NCI-H1694 treated with DMSO at 0.1 percent for 48 hours (cell line): ENCODE measurements at regions not wholly inside any gene's neighbourhood (a gene's known extent, or its start where the extent isn't known, plus 50 kb on each side); places are given as distances from the start of the nearest gene placed in this dataset.
A peak's percentile ranks its signal among the peaks of the same experiment; 100 is the strongest.

Experiments
- DNase-seq: peaks from one replicate; lab custom pipeline; 2025; lab: John Stamatoyannopoulos, UW

- DNase-seq = no peak
Measured at GRCh38 chr18:8969639-8970390, 132.7 kb upstream of the NDUFV2 start.

DNA sequence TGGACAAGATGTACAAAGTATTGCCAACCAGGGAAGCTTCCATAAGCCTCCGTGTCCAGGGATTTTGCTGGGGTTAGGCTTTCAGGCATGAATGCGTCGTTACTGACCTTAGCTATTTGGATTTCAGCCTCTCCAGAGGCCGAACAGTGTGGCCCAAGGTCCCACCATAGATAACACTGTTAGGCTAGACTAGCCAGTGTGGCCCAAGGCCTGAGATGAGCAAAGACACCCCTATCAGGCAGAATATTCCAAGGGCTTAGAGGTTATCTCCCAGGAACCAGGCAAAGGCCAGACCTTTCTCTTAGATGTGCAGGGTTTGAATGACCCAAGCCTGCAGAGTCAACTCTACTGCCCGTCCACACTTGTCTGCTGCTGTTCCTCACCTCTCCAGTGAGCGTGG lies 131.7 kb upstream of the NDUFV2 start:
- no peak for DNase-seq

- no peak for DNase-seq
Measured at GRCh38 chr18:8972116-8972515, 130.4 kb upstream of the NDUFV2 start.

DNA sequence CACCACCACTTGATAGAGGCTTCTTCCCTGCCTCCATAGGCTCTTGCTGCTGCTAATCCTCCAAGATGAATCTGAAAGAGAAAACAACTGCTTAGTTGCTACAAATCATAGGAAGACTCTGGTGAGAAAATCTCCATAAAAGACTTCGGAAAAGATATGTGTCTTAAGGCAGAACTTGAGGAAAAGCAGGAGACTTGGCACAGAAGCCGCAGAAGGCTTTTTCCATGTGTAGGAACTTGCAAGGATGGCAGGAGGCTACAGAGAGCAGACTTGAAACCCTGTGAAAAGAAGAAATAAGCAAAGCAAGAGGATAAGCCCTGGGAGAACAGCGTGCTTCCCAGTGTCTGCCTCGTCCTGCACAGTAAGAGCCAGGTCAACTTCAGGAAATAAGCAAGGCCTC lies 128.2 kb upstream of the NDUFV2 start:
- DNase-seq = no peak

DNA sequence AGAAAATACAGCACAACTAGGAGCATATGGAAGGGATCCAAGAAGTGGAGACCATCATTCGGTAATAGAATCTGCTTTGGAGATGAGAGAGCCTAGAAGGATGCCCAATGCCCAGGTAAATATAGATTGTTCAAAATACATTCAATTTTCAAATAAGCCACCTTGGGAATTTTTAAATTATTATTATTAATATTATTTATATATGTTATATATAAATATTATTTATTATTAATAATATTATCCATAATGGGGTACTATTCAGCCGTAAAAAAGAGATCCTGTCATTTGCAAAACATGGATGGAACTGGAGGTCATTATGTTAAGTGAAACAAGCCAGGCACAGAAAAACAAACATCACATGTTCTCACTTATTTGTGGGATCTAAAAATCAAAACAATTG lies 127.8 kb upstream of the NDUFV2 start:
- DNase-seq = no peak

DNA sequence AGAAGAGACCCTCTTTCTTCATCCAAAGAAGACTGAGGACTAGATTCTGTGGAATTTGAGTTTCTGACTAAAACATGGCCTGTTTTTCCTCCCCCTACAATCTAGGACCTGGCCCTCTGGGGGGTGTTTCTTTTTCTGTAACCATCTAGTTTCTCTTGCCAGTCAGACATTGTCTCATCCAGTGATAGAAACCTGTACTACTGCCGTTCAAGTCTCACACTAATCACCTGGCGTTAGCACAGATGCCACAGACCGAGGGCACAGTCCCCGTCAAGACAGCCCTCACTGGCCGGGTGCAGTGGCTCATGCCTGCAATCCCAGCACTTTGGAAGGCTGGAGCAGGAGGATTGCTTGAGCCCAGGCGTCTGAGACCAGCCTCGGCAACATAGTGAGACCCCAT lies 126.9 kb upstream of the NDUFV2 start:
- no peak for DNase-seq

DNA sequence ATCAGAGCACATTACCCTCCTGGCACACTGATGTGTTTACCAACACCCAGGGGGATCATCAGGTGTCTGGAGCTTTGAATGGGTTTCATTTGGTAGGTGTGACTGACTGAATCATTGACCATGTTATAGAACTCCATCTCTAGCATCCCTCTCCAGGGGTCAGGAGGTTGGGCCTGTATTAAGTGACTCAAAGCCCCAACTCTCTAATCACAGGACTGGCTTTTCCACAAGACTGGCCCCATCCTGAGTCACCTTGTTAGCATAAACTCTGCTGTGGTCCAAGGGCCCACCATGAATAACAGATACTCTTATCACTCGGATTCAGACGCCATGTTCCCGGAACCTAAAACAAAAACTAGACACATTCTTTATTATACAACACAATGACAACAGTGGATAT lies 125.9 kb upstream of the NDUFV2 start:
- no peak for DNase-seq

DNA sequence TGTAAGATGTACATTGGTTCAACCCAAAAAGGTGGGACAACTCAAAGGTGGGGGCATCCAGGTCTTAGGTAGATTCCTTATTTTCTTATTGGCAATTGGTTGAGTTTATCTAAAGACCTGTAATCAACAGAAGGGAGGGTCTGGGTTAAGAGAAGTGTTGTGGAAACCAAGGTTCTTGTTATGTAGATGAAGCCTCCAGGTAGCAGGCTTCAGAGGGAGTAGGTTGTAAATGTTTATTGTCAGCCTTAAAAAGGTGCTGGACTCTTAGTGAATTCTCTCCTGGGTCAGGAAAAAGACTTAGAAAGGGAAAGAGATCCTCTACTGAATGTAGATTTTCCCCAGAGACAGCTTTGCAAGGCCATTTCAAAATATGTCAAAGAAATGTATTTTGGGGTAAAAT lies 125.3 kb upstream of the NDUFV2 start:
- DNase-seq = no peak

DNA sequence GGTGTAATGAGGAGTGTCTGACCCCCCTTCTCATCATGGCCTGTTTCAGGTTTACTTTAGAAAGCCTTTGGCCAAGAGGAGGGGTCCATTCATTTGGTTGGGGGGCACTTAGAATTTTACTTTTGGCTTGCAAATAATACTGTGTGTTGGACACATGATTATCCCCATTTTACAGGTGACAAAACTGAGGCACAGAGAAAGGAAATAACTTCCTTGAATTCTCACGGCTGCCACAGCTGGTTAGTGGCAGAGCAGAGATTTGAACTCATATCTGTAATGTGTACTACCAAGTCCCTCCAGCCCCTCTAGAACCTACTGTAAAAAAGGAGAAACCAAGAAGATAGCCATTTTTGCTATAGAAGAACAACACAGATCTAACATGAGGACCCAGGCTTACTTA lies 124.8 kb upstream of the NDUFV2 start:
- DNase-seq = no peak

GRCh38 chr18:8978394-8978793 lies 124.1 kb upstream of the NDUFV2 start:
- DNase-seq = no peak

DNA sequence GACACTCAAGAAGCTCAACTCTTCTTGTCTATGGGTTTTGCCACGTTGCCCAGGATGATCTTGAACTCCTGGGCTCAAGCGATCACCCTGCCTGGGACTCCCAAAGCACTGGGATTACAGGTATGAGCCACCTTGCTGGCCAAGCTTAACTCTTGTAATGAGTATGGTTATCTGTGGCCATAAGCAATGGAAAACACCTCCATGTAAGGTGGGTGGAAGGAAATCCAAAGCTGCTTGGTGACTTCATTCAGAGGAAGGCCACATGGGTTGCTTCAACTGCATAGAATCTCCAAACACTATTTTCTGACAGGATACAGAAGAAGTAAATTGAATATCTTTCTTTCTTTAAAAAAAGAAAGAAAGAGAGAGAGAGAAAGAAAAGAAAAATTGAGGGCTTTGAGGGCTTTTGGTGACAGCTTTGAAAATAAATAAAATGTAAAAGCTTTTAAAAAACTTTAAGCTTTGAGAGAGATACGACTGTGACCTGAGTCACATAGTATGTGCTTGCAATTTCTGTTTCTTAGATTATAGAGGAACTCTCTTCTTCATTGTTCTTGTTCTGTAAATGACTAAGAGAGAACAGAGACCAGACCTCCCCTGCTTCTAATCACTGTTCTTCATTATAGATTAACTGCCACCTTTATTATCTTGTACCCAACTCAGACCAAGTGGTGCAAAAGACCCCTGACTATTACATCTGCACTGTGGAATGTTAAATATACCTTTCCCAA lies 123.1 kb upstream of the NDUFV2 start:
- DNase-seq = no peak

DNA sequence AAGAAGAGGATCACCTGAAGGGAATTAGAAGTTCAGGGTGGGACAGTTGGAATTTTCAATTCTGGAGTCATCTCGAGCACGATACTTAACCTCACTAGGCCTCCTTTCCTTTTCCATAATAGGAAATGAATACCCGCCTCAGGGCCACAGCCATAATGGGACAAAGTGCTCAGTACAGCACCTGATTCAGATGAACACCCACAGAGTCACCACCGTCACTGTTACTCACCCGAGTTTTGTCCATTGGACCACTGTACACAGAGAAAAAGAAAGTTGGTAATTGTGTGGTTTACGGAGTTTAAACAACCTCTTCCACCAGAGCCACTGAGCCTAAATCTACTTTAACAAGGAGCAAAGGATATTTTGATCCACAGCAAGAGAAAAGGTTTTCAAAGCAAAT lies 122.0 kb upstream of the NDUFV2 start:
- DNase-seq = no peak

DNA sequence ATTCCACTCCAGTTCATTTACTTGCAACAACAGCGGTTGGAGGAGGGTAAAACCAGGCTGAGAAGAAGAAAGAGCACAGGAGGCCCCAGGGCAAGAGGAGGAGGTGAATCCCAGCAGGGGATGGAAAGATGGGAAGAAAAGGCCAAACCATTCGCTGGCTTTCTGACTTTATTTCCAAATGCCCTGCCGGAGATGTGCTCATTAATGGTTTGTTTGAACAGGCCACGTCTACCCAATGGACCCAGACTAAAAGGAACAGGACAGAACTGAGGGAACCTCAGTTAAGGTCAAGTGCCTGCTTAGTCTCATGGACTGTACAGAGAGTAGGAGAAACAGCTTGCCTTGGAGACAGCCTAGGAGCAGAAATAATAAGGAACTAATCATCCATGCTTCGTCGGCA lies 121.6 kb upstream of the NDUFV2 start:
- DNase-seq = no peak

- DNase-seq = peak; percentile 92
Measured at GRCh38 chr18:8982416-8983183, 119.9 kb upstream of the NDUFV2 start.

- DNase-seq = no peak
Measured at GRCh38 chr18:8983195-8983594, 119.3 kb upstream of the NDUFV2 start.

DNA sequence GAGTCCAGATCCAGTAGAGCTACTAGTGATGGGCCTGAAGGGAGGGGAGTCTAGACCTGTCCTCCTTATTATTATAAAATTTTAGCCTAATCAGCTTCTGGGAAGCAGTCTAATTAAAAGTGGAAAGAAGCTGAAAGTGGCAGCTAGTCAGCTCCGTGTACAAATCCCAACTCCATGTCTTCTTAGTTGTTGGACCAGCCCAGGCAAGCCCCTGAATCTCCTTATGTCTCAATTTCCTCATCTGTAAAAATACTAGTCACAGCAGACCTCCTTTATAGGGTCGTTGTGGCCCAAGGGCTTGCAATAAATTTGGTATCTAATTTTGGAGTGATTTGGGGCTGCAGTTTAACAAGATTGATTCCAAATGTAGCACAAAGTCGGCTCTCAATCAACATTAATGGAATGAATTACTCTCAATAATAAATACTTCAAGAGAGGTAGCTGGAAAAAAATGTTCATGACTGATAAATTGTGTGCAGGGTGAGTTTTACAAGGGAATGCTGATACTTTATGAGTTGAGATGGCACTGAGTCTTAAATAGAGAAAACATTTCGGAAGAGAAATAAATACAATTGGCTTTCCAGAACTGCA lies 118.3 kb upstream of the NDUFV2 start:
- DNase-seq = peak; percentile 11

- peak; percentile 11 for DNase-seq
Measured at GRCh38 chr18:8987241-8987640, 115.3 kb upstream of the NDUFV2 start.

DNA sequence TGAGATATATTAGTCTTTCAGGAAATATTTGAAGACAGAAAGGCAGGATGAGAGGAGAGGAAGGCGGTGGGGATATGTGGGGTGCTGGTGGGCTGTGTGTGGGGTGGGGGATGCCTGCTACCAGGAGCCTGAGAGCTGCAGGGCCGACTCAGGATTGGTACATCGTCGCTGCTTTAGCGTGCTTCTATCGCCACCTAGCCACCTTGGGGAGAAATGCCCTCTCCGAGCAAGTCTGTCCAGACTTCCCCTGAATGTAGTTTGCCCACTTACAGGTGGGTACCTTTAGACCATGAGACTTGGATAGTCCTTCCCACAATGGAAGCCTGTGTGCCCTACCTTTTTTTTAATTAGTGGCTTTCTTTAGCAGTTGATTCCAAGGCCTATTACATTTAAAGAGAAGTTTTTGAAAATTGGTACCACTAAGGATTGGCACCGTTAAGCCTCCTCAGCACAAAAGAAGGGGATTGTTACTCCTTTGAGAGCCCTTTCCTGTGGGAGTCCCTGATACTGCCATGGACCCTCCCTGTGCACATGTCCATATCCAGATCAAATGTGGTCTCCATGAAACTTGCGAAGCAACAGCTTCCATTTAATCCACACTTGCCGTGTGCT lies 114.1 kb upstream of the NDUFV2 start:
- peak; percentile 76 for DNase-seq

GRCh38 chr18:8989017-8989416 lies 113.5 kb upstream of the NDUFV2 start:
- DNase-seq = no peak

- DNase-seq = no peak
Measured at GRCh38 chr18:8989855-8990254, 112.6 kb upstream of the NDUFV2 start.

- no peak for DNase-seq
Measured at GRCh38 chr18:8990276-8991031, 112.0 kb upstream of the NDUFV2 start.
